IMR-90 (cell line): ENCODE measurements at regions not wholly inside any gene's neighbourhood (a gene's known extent, or its start where the extent isn't known, plus 50 kb on each side); places are given as distances from the start of the nearest gene placed in this dataset.

Experiments used
- CEBPB ChIP-seq: IDR thresholded peaks from 2 replicates; pipeline ENCODE4 v1.6.1; 2012; ENCODE audit warnings: low read depth, low read length, improper control_type of control experiment
- CHD1 ChIP-seq: IDR thresholded peaks from 2 replicates; pipeline ENCODE4 v1.6.1; 2012; ENCODE audit warnings: low read depth, low read length, improper control_type of control experiment
- CTCF ChIP-seq: conservative IDR thresholded peaks from 2 replicates; pipeline ENCODE4 v1.5.1; 2012; ENCODE audit warnings: mild to moderate bottlenecking, low read depth, low read length, improper control_type of control experiment
- MAFK ChIP-seq: IDR thresholded peaks from 2 replicates; pipeline ENCODE4 v1.6.1; 2012; ENCODE audit warnings: low read depth, low read length, improper control_type of control experiment
- MXI1 ChIP-seq: IDR thresholded peaks from 2 replicates; pipeline ENCODE4 v1.6.1; 2012; ENCODE audit warnings: low read depth, mild to moderate bottlenecking, low read length, moderate library complexity, borderline replicate concordance
- POLR2A ChIP-seq: IDR thresholded peaks from 2 replicates; pipeline ENCODE4 v1.6.1; 2012; ENCODE audit warnings: mild to moderate bottlenecking, low read depth, low read length
- RCOR1 ChIP-seq: IDR thresholded peaks from 2 replicates; pipeline ENCODE4 v1.6.1; 2012; ENCODE audit warnings: mild to moderate bottlenecking, low read length, improper control_type of control experiment; ENCODE audit not compliant: insufficient replicate concordance
- RFX5 ChIP-seq: IDR thresholded peaks from 2 replicates; pipeline ENCODE4 v1.8.0; 2012; ENCODE audit warnings: low read depth, mild to moderate bottlenecking, low read length, moderate library complexity
- USF2 ChIP-seq: fragments of 150-350 bp; IDR thresholded peaks from 2 replicates; pipeline ENCODE4 v1.6.1; 2017; ENCODE audit warnings: mild to moderate bottlenecking, antibody characterized with exemption, low read length, low read depth
- TF ChIP-seq, protein P1 (sequence below): fragments of 150-350 bp; IDR thresholded peaks from 2 replicates; pipeline ENCODE4 v1.6.1; 2016; ENCODE audit warnings: low read depth, mild to moderate bottlenecking, low read length, moderate library complexity, borderline replicate concordance

DNA sequence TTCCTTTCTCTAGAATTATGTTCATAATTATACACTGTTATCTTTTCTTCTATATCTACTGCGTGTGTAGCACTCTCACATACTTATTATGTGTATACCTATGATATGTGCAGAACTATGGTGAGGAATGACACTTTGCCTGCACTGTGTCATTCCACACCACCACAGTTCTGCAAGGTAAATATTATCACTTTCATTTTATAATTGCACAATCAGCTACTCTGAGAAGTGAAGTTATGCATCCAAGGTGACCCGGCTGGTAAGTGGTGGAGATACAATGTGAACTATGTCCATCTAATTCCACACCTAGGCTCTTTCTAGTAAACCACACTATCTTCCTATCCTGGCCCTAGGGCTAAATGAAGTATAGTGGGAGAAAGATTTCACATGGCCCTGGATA is 170.1 kb upstream of the ATP10B start:
- TF ChIP-seq MXI1 (no peak), CTCF (no peak), RCOR1 (no peak), MAFK (no peak), RFX5 (no peak), POLR2A (no peak), USF2 (no peak), CEBPB (no peak), CHD1 (no peak)
- TF ChIP-seq, protein P1, sequence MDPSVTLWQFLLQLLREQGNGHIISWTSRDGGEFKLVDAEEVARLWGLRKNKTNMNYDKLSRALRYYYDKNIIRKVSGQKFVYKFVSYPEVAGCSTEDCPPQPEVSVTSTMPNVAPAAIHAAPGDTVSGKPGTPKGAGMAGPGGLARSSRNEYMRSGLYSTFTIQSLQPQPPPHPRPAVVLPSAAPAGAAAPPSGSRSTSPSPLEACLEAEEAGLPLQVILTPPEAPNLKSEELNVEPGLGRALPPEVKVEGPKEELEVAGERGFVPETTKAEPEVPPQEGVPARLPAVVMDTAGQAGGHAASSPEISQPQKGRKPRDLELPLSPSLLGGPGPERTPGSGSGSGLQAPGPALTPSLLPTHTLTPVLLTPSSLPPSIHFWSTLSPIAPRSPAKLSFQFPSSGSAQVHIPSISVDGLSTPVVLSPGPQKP = no peak
